ENCODE measurements at regions not wholly inside any gene's neighbourhood (a gene's known extent, or its start where the extent isn't known, plus 50 kb on each side); places are given as distances from the start of the nearest gene placed in this dataset.

DNA sequence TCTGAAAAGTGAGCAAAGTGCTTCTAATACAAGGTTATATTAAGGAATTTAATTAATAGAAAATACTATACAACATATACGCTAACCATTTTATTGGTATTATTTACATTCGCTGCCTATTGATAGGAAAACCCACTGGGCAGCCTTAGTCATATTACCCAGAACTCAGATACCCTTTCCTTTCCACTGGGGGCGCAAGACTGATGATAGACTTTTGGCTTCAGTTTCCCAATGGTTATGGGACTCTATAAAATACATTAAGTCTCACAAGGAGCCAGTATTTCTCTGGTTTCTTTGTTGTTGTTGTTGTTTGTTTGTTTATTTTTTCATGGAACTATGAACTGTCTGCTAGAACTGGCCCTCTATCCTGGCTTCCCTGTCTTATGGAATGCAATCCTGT is 471.1 kb upstream of the KIRREL3 start:
- TF ChIP-seq EP300 (conservative IDR thresholded peaks at IDR 0.05; ENCODE audit: poor library complexity, severe bottlenecking) = no peak
- TF ChIP-seq, protein P1, sequence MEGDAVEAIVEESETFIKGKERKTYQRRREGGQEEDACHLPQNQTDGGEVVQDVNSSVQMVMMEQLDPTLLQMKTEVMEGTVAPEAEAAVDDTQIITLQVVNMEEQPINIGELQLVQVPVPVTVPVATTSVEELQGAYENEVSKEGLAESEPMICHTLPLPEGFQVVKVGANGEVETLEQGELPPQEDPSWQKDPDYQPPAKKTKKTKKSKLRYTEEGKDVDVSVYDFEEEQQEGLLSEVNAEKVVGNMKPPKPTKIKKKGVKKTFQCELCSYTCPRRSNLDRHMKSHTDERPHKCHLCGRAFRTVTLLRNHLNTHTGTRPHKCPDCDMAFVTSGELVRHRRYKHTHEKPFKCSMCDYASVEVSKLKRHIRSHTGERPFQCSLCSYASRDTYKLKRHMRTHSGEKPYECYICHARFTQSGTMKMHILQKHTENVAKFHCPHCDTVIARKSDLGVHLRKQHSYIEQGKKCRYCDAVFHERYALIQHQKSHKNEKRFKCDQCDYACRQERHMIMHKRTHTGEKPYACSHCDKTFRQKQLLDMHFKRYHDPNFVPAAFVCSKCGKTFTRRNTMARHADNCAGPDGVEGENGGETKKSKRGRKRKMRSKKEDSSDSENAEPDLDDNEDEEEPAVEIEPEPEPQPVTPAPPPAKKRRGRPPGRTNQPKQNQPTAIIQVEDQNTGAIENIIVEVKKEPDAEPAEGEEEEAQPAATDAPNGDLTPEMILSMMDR (IDR thresholded peaks at IDR 0.05; ENCODE audit: poor library complexity, severe bottlenecking) = no peak
- no peak for TF ChIP-seq EZH2 (IDR thresholded peaks at IDR 0.05; ENCODE audit: borderline replicate concordance, insufficient read depth, low read length, poor library complexity, severe bottlenecking)
- TF ChIP-seq POLR2AphosphoS5 (IDR thresholded peaks at IDR 0.05) = no peak
- no peak for TF ChIP-seq TAF1 (IDR thresholded peaks at IDR 0.05; ENCODE audit: low read depth)
- no peak for TF ChIP-seq MXI1 (conservative IDR thresholded peaks at IDR 0.05; ENCODE audit: poor library complexity, severe bottlenecking)
- no peak for TF ChIP-seq SMC3 (conservative IDR thresholded peaks at IDR 0.05; ENCODE audit: poor library complexity)
